ENCODE measurements at regions not wholly inside any gene's neighbourhood (a gene's known extent, or its start where the extent isn't known, plus 50 kb on each side); places are given as distances from the start of the nearest gene placed in this dataset.
A peak's percentile ranks its signal among the peaks of the same experiment; 100 is the strongest.

DNA sequence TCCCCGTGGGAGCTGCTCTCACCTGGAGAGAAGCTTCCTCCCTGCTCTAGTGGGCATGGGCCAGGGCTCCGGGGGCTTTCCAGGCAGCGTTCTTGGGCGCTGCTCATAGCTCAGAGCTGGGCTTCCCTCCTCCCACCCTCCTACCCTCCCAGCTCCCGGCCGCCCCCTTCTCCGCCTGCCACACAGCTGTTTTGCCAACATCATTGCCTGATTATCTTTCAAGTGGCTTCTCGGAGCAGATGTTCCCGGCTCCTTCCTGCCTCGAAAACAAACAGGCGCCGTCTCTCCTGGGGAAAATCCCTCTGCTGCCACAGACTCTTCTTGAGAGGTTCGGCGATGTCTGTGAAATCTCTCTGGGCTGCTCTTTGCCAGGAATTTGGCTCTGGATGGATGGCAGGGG is 195.6 kb downstream of the RPLP1 start:
- Mint-ChIP-seq H3K9me3 (no peaks in the 10 kb centered on the region), H3K27ac (no peak overlapping the region), H3K36me3 (peaks cover 6% of the 10 kb centered on the region), H3K4me3 (no peak overlapping the region), H3K27me3 (peaks cover 26% of the 10 kb centered on the region), H3K4me1 (no peaks in the 10 kb centered on the region)

DNA sequence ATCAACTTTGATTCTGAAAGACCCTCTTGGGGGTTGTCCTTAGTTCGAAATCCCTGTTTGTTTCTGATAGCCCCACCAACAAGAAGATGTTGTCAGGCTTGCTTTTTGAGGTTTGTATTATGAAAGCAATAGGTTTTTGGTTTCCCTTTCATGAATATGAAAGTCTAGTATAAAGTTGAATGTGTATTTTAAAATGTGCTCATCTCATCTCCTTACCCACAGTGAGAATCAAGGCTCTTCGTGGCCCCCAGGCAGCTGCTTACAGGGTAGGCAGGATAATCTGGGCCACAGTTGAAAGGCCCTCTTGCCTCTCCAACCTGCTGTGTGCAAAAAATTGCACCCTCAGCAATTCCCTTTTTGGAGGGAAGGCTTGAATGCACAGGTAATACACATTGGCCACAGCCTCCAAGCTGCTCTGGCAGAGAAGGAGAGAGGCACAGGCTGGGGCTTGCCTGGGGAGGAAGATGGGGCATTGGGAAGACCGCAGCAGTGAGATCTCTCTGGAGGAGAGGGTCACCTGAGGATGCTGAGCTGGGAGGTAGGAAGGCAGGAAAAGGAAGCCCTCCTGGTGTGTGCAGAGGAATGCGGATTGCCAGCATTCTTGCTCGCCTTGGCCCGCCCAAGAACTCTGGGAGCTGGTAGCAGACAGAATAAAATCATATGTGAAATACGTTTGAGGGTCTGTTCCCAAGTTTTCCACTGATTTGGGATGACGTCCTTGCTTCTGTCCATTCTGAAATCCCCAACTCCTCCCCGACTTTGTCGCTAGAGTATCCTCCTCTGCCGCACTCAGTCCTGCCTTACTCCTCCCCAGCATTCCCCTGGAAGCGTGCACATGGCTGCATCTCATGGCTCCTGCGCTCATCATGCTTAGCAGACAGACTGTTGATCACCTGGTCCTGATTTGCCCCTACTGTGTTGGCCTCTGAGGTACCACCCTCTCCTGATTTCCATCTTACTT is 196.4 kb downstream of the RPLP1 start:
- Mint-ChIP-seq H3K9me3 (no peaks in the 10 kb centered on the region), H3K4me3 (no peak overlapping the region), H3K4me1 (no peaks in the 10 kb centered on the region), H3K27me3 (peaks cover 27% of the 10 kb centered on the region), H3K36me3 (peaks cover 4% of the 10 kb centered on the region), H3K27ac (no peak overlapping the region)

GRCh38 chr15:69652293-69652692 is 199.7 kb downstream of the RPLP1 start:
- peaks cover 4% of the 10 kb centered on the region for H3K36me3 Mint-ChIP-seq
- no peak overlapping the region for H3K4me3 Mint-ChIP-seq
- peaks cover 27% of the 10 kb centered on the region for H3K27me3 Mint-ChIP-seq
- no peak overlapping the region for H3K27ac Mint-ChIP-seq
- H3K4me1 Mint-ChIP-seq: no peaks in the 10 kb centered on the region
- peaks cover 0 to 2% (median 0%) of the 10 kb centered on the region in 3 donors for H3K9me3 Mint-ChIP-seq

GRCh38 chr15:69652751-69653305 is 200.2 kb downstream of the RPLP1 start:
- Mint-ChIP-seq H3K4me3 (no peak overlapping the region), H3K36me3 (no peaks in the 10 kb centered on the region), H3K27me3 (peaks cover 22% of the 10 kb centered on the region), H3K4me1 (no peaks in the 10 kb centered on the region), H3K27ac (no peak overlapping the region), H3K9me3 (peaks cover 0 to 2% (median 0%) of the 10 kb centered on the region in 3 donors)

DNA sequence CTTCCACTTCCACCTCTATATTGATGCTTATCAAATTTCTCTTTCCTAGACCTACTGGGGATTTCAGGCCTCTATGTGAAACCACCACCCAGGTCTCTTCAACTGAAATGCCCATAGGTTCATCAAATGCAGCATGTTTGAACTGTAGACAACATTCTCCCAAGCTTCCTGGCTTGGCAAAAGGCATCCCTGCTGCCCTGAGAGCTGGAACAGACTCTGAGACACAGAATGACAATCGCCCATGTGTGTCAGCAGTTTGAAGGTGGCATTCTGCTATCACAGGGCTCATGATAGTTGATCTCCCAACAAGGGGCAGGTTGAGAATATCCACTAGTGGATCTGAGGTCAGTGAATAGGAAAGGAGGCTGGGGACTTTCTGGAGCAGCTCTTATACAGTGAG is 200.7 kb downstream of the RPLP1 start:
- H3K36me3 Mint-ChIP-seq: no peaks in the 10 kb centered on the region
- H3K4me1 Mint-ChIP-seq: no peaks in the 10 kb centered on the region
- peak overlapping the region in 1 of 4 donors; percentile 0 for H3K4me3 Mint-ChIP-seq
- peaks cover 0 to 2% (median 0%) of the 10 kb centered on the region in 3 donors for H3K9me3 Mint-ChIP-seq
- H3K27ac Mint-ChIP-seq: no peak overlapping the region
- H3K27me3 Mint-ChIP-seq: peaks cover 26% of the 10 kb centered on the region

DNA sequence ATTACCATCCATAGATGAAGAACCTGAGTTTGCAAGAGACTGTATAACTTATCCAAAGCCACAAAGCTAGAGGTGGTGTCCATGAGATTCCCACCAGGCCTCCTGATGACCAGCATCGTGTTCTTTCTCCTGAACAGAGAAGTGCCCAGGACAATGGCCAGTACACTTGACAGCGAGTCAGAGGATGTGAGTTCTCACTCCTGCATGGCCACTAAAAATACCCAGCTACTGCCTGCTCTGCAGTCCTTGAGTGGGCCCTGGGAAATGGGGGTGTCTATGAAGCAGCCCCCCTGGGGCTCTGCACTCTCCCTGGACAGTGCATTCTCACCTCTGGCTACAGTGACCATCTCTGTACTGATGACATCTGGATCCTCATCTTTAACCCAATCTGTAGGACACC is 201.2 kb downstream of the RPLP1 start:
- Mint-ChIP-seq H3K4me3 (no peak overlapping the region), H3K4me1 (no peaks in the 10 kb centered on the region)

DNA sequence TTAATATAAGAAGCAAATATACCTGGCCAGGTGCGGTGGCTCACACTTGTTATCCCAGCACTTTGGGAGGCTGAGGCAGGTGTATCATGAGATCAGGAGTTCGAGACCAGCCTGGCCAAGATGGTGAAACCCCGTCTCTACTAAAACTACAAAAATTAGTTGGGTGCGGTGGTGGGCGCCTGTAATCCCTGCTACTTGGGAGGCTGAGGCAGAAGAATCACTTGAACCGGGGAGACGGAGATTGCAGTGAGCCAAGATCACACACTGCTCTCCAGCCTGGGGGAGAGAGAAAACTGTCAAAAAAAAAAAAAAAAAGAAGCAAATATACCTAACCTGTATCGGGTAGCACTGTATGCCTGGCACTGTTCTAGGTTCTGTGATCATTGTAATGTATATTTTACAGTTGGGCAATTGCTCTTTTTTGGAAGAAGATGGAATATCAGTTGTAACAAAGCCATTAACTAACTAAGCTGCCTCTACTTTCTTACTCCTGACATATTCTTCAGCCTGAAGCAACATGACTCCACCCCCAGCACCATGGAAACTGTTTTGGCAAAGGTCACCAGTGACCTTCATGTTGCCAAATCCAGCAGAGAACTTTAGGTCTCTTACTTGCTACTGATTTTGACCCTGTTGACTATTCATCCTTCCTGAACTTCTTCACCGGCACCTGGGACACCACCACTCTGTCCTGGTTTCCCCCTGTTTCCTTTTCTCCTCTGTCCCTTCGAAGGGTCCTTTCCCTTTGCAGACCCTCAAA is 203.8 kb downstream of the RPLP1 start:
- H3K27ac Mint-ChIP-seq: peak overlapping the region in 1 of 3 donors; percentile 18
- H3K27me3 Mint-ChIP-seq: peaks cover 12% of the 10 kb centered on the region
- H3K36me3 Mint-ChIP-seq: no peaks in the 10 kb centered on the region
- no peaks in the 10 kb centered on the region for H3K4me1 Mint-ChIP-seq
- no peak overlapping the region for H3K4me3 Mint-ChIP-seq
- H3K9me3 Mint-ChIP-seq: peaks cover 0 to 2% (median 0%) of the 10 kb centered on the region in 3 donors

More for the DNA sequence above, 201.2 kb downstream of the RPLP1 start:
- H3K27ac Mint-ChIP-seq: no peak overlapping the region
- H3K9me3 Mint-ChIP-seq: peaks cover 0 to 2% (median 0%) of the 10 kb centered on the region in 3 donors
- peaks cover 24% of the 10 kb centered on the region for H3K27me3 Mint-ChIP-seq
- H3K36me3 Mint-ChIP-seq: no peaks in the 10 kb centered on the region

- H3K9me3 Mint-ChIP-seq: peaks cover 0 to 2% (median 0%) of the 10 kb centered on the region in 3 donors
- H3K4me1 Mint-ChIP-seq: no peaks in the 10 kb centered on the region
- peaks cover 11% of the 10 kb centered on the region for H3K27me3 Mint-ChIP-seq
- no peaks in the 10 kb centered on the region for H3K36me3 Mint-ChIP-seq
- no peak overlapping the region for H3K27ac Mint-ChIP-seq
- H3K4me3 Mint-ChIP-seq: no peak overlapping the region
Observed at GRCh38 chr15:69657626-69658025, 205.0 kb downstream of the RPLP1 start.

DNA sequence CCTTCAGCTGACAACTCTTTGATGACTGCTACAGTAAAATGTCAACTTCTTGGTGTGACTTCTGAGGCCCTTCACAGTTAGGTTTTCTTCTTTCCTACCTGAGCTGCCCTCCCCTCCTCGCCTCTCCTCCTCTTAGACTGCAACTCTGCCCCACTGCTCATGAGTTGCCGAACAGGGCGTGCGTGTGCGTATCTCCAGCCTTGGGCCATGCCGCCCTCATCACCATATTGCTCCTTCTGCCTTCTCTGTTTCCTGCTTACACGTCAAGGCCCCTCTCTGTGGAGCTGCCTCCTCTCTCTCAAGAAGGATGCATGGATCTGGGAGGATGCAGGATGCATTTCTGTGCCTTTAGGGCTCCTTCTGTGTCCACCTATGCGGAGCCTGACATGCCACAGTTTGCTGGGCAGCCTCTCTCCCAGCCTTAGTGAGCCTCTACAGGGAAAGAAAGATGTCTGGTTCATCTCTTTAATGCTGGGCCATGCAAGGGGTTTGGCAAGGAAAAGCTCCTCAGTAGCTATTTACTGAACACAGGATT is 205.9 kb downstream of the RPLP1 start:
- H3K4me1 Mint-ChIP-seq: no peaks in the 10 kb centered on the region

GRCh38 chr15:69659454-69660050 is 206.9 kb downstream of the RPLP1 start:
- Mint-ChIP-seq H3K9me3 (peaks cover 0 to 2% (median 0%) of the 10 kb centered on the region in 3 donors), H3K36me3 (no peaks in the 10 kb centered on the region), H3K4me3 (no peak overlapping the region), H3K27me3 (peaks cover 6% of the 10 kb centered on the region), H3K4me1 (no peaks in the 10 kb centered on the region), H3K27ac (no peak overlapping the region)

More for the DNA sequence above, 205.9 kb downstream of the RPLP1 start:
- no peak overlapping the region for H3K27ac Mint-ChIP-seq
- peaks cover 0 to 2% (median 0%) of the 10 kb centered on the region in 3 donors for H3K9me3 Mint-ChIP-seq
- no peaks in the 10 kb centered on the region for H3K36me3 Mint-ChIP-seq
- H3K27me3 Mint-ChIP-seq: peaks cover 11% of the 10 kb centered on the region
- no peak overlapping the region for H3K4me3 Mint-ChIP-seq

- no peaks in the 10 kb centered on the region for H3K36me3 Mint-ChIP-seq
- peaks cover 0 to 2% (median 0%) of the 10 kb centered on the region in 3 donors for H3K9me3 Mint-ChIP-seq
Observed at GRCh38 chr15:69660114-69660513, 207.5 kb downstream of the RPLP1 start.

GRCh38 chr15:69660658-69661405 is 208.2 kb downstream of the RPLP1 start:
- Mint-ChIP-seq H3K4me3 (no peak overlapping the region), H3K36me3 (no peaks in the 10 kb centered on the region), H3K27me3 (peaks cover 8% of the 10 kb centered on the region), H3K9me3 (no peaks in the 10 kb centered on the region), H3K4me1 (peaks cover 4 to 7% (median 5%) of the 10 kb centered on the region in 3 donors), H3K27ac (no peak overlapping the region)

More at GRCh38 chr15:69660114-69660513, 207.5 kb downstream of the RPLP1 start:
- Mint-ChIP-seq H3K27ac (no peak overlapping the region), H3K4me1 (peaks cover under 1% of the 10 kb centered on the region in 3 donors), H3K4me3 (no peak overlapping the region), H3K27me3 (peaks cover 6% of the 10 kb centered on the region)

GRCh38 chr15:69661446-69661845 is 208.8 kb downstream of the RPLP1 start:
- peaks cover 8% of the 10 kb centered on the region for H3K27me3 Mint-ChIP-seq
- H3K4me3 Mint-ChIP-seq: no peak overlapping the region
- peaks cover 9 to 11% (median 10%) of the 10 kb centered on the region in 3 donors for H3K4me1 Mint-ChIP-seq
- no peaks in the 10 kb centered on the region for H3K36me3 Mint-ChIP-seq
- no peaks in the 10 kb centered on the region for H3K9me3 Mint-ChIP-seq
- H3K27ac Mint-ChIP-seq: no peak overlapping the region

Data from IgD-negative memory B cell (primary cell).